ENCODE measurements at regions not wholly inside any gene's neighbourhood (a gene's known extent, or its start where the extent isn't known, plus 50 kb on each side); places are given as distances from the start of the nearest gene placed in this dataset.
A peak's percentile ranks its signal among the peaks of the same experiment; 100 is the strongest.

- Histone ChIP-seq H3K36me3 (replicated peaks in 1 of 2) (no peaks in the 10 kb centered on the region), H3K27ac (no peak overlapping the region), H3K27me3 (no peaks in the 10 kb centered on the region), H3K9me3 (replicated peaks in 1 of 3) (no peaks in the 10 kb centered on the region), H3K4me1 (replicated peaks in 1 of 2) (peaks cover 10 to 14% of the 10 kb centered on the region in 2 donors), H3K4me3 (no peak overlapping the region)
- TF ChIP-seq CTCF (IDR thresholded peaks at IDR 0.05) (no peak), POLR2A (IDR thresholded peaks at IDR 0.05) (no peak)
- no peak for DNase-seq
- WGBS, 4 donors, result 52 to 68% (median 61%) methylated on average over 3 to 4 of the region's 4 CpGs
- intact Hi-C loops (cut with DNase I), result loop anchor here (10.0 kb wide), 1 partner anchor 60 kb away; no protein-coding TSS in a partner anchor
Observed at GRCh38 chr20:50374541-50375078, 135.6 kb upstream of the PTPN1 start.

- Histone ChIP-seq H3K4me1 (replicated peaks in 1 of 2) (peaks cover 22 to 27% of the 10 kb centered on the region in 2 donors), H3K27ac (no peak overlapping the region), H3K9me3 (replicated peaks in 1 of 3) (no peaks in the 10 kb centered on the region), H3K36me3 (replicated peaks in 1 of 2) (no peaks in the 10 kb centered on the region), H3K27me3 (no peaks in the 10 kb centered on the region), H3K4me3 (no peak overlapping the region)
- intact Hi-C loops (cut with DNase I), result loop anchor here (10.0 kb wide), 1 partner anchor 62 kb away; no protein-coding TSS in a partner anchor
- 86 to 92% (median 90%) methylated on average over 13 to 14 of the region's 14 CpGs for WGBS, 4 donors
- no peak for TF ChIP-seq POLR2A (IDR thresholded peaks at IDR 0.05)
- TF ChIP-seq CTCF (IDR thresholded peaks at IDR 0.05), result no peak
- no peak for DNase-seq
Observed at GRCh38 chr20:50376179-50376887, 133.8 kb upstream of the PTPN1 start.

GRCh38 chr20:50376888-50377459 lies 133.2 kb upstream of the PTPN1 start:
- Histone ChIP-seq H3K4me1 (replicated peaks in 1 of 2) (peaks cover 27 to 31% of the 10 kb centered on the region in 2 donors), H3K4me3 (no peak overlapping the region), H3K27ac (no peak overlapping the region), H3K27me3 (no peaks in the 10 kb centered on the region), H3K9me3 (replicated peaks in 1 of 3) (no peaks in the 10 kb centered on the region), H3K36me3 (replicated peaks in 1 of 2) (no peaks in the 10 kb centered on the region)
- no peak for DNase-seq
- intact Hi-C loops (cut with DNase I), result loop anchor here (10.0 kb wide), 1 partner anchor 62 kb away; no protein-coding TSS in a partner anchor
- 83 to 93% (median 87%) methylated on average over 14 to 17 of the region's 17 CpGs for WGBS, 4 donors
- TF ChIP-seq POLR2A (IDR thresholded peaks at IDR 0.05) (no peak), CTCF (IDR thresholded peaks at IDR 0.05) (no peak)

- no peaks in the 10 kb centered on the region for H3K36me3 ChIP-seq (replicated peaks in 1 of 2)
- WGBS, 4 donors, result 70 to 76% (median 74%) methylated on average over 14 of the region's 14 CpGs
- no peaks in the 10 kb centered on the region for H3K27me3 ChIP-seq
- peak overlapping the region; percentile 34 to 96 (median 86) for H3K27ac ChIP-seq
- peaks cover 39 to 43% of the 10 kb centered on the region in 2 donors for H3K4me1 ChIP-seq (replicated peaks in 1 of 2)
- DNase-seq, result no peak
- no peak overlapping the region for H3K4me3 ChIP-seq
- intact Hi-C loops (cut with DNase I), result loop anchor here (10.0 kb wide), 1 partner anchor 64 kb away; no protein-coding TSS in a partner anchor
- TF ChIP-seq CTCF (IDR thresholded peaks at IDR 0.05), result no peak
- no peak for TF ChIP-seq POLR2A (IDR thresholded peaks at IDR 0.05)
- no peaks in the 10 kb centered on the region for H3K9me3 ChIP-seq (replicated peaks in 1 of 3)
Observed at GRCh38 chr20:50378170-50379000, 131.8 kb upstream of the PTPN1 start.

Measured in adrenal gland (tissue), 9 donors.